ENCODE measurements at regions not wholly inside any gene's neighbourhood (a gene's known extent, or its start where the extent isn't known, plus 50 kb on each side); places are given as distances from the start of the nearest gene placed in this dataset.

DNA sequence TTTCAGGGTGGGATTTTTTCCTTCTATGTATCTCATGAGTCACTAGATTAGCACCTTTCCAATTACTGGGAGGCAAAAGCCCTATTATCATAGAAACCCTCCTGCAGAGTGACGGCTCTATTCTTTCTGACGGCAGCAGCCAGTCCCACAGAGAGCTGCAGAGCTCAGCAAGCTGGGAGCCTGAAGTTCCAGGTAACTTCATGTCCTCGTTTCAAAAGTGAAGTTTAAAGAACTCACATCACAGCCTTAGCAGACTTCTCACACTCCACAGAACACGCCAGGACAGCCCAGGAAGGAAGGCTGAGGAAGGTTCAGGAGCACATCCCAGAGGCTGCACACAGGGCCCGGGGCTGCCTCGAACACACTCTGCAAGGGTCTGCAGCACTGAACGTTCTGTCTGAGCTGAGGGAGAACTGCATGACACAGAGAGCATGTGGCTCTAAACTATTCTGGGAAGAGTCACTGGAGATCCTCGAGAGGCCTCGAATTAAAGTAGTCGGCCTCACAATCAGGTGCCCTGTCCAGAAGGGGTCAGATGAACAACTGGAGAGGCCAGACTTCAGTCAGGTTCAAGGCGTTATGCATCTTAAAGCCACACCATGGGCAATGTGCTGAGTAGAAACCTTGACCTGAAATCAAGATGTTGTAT is 104.2 kb upstream of the DRD2 start:
- peak in 1 of 3 experiments; percentile 73 for DNase-seq

DNA sequence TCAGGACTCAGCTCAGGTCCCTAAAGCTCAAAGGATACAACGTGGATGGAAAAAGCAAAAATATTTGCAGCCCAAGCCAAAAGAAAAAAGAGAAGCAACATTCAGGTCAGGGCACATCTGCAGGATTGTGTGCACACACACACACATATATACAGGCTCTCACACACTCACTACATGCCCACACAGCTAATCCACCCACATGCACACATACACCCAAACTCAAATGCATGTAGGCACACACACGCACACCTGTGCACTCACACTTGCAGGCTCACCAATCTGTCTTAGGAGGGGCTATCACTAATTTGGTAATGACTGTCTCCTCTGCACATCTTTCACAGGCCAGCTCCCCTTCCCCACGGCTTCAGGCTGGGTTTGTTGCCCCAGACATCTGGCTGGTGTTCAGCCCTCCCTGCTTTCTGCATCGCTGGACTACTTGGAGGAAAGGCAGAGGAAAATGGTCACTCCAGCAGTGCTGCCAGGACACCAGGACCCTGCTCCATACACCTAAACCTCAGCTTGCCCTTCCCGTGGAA is 103.6 kb upstream of the DRD2 start:
- no peak for DNase-seq

DNA sequence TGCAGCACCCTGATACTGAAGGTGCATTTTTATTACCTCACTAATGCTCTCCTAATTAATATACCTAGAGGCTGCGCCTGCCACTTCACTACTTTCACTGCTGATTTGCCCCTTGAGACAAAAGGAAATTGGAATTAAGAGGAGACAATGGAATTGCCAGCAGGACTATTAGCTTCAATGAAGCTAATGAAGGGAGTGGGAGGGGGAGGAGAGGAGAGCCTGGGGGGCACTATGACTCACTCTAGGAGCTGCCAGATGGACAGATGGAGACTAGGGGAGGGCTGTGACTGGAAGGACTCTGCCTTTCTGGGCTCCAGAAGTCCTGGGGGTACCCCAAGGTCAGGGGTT is 102.8 kb upstream of the DRD2 start:
- no peak for DNase-seq

DNA sequence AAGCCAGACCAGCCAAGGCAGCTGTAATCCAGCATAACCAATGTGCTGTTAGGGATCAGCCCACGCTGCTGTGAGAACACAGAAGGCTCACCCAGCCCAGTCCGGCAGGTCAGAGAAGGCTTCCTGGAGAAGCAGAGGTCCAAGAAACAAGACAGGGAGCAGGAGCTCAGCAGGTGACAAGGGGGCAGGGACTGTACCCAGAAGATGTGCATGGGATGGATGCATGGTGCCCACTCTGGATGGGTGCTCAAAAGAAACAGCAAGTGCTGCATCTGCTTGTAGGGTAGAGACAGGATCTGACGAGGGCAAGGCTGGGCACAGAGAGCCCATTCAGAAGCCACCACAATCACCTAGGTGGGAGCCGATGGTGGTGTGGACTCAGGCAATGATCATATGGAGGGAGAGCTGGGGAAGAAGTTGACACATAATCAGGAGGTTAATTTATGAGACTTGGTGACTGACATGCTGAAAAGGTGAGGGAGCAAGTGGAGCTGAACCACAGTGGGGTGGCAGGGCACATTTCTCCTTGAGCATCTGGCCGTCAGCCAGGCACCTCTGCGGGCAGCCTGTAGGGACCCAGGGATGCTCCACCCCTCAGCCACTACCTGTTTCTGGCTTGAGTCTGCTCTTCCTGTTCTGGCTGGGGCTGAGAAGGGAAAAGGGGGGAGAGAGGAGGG is 102.3 kb upstream of the DRD2 start:
- DNase-seq, result peak; percentile 77 to 98 (median 93)

DNA sequence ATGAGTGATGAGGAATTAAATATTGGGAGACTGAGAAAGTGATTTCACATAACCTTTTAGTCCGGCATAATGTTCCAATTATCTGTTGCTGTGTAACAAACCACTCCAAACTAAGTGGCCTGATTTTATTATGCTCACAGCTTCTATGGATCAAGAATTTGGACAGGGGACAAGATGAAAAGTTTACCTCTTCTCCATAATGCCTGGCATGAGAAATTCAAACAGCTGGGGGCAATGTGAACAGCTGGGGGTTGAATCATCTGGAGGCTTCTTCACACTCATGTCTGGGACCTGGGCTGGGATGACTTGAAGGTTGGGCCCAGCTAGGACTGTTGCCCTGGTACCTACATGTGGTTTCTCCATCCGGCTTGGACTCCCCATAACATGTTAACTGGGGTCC is 99.4 kb upstream of the DRD2 start:
- no peak for DNase-seq

DNA sequence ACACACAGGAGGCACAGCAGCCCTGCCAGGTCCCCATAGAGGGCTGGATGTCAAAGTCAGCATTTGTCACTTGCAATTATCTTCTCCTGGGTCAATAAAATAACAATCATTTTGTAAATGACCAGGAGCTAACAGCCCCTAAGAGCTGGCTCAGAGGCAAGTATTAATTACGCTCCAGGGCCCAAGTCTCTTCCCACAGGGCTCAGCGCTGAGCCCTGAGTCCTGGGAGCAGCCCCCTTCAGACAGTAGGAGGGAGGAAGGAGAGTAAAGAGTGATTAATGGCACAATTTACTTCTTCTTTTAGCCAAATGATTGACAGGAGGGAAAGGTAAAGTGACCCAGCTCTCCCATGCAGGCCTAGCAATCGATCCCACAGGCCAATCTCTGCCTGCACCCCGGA is 99.0 kb upstream of the DRD2 start:
- DNase-seq, result peak in 2 of 3 experiments; percentile 88 to 99

DNA sequence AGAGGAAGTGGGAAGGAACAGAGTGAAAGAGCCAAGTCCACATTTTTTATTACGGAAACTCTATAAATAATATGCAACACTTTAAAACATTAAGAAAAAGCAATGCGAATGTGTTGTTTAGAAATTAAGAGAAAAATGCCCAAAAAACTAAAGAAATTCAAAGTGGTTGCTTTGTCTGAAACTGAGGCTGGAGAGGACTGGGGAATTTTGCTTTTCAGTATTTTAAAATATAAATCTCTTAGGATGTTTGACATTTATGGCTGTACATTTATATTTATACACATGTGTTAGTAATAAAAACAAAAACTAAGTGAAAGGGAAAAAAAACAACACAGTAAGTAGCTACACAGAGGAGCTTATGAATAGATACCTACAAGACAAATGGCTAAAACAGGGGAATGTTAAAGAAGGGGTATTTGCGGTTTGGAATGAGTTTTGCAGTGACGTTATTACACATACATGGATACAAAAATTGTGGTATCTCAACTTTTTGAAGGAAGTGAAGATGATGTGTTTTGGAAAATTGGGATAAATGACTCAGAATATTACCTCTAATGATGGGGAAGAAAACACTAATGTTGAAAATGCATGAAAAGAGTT is 97.0 kb upstream of the DRD2 start:
- DNase-seq, result no peak

DNA sequence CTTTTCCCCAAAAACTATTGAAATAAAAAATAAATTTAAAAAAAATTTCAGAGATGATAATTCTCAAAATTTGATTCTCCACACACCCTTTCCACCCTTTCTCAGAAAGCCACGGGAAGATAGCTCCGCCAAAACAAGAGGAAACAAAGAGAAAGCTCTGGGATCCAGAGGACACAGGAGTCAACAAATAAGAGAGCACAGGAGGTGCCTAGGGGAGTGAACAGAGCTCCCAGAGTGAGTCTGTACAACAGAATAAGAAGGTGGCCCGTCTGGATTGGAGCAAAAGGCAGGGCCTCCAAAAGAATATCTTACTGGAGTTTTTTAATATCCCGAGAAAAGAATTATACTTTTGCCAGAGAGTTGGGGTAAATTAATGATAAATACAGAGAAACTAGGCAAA is 96.3 kb upstream of the DRD2 start:
- DNase-seq, result no peak

DNA sequence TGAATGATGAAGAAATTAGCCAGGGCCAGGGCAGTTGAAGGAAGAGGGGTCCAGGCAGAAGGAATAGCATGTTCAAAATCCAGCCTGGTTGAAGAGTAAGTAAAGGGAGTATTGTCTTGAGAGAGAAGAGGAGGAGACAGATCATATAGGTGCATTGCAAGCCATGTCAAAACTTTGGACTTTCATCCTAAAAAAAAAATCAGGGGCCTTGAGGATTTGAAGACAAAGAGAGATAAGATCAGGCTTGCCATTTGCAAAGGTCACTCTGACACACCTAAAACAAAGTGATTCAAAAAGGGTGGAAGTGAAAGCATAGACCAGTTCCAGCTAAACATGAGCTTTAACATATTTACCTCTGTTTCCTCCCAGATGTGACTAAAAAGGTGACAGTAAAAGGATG is 95.7 kb upstream of the DRD2 start:
- DNase-seq, result no peak

DNA sequence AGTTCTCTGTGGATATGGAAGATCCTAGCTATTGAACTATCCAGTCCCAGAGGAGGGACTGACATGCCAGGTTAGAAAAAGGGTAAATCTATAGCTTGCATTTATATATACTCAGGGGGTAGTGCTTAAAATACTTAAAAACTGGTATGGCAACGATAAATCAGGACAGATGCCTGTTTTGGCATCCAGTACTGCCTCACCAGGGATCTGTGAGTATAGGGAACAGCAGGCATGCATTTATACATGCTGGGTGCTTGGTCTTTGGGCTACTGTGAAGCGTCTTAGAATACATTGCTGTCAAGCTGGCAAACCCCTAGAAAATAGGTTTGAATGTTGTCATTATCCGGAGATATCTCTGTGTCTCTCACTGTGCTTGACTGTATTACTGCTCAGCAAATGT is 94.2 kb upstream of the DRD2 start:
- DNase-seq, result no peak

DNA sequence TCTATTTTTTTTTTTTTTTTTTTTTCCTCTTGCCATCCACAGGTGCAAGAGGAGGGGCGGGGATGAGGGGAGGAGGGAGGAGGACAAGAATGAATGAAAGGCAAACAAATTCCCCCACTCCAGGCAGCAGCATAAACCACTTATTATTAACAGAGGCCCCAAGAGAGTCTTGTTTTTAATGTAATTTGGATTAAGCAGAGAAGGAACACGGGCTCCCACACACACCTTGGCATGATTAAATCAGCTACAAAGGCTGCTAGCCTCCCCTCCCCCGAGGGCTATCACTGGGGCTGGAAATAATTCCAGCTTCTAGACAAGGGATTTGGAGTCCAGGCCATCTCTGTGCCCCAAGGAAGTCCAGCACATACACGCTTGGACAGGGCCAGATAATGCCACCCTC is 93.4 kb upstream of the DRD2 start:
- DNase-seq, result peak in 2 of 3 experiments; percentile 74 to 94

DNA sequence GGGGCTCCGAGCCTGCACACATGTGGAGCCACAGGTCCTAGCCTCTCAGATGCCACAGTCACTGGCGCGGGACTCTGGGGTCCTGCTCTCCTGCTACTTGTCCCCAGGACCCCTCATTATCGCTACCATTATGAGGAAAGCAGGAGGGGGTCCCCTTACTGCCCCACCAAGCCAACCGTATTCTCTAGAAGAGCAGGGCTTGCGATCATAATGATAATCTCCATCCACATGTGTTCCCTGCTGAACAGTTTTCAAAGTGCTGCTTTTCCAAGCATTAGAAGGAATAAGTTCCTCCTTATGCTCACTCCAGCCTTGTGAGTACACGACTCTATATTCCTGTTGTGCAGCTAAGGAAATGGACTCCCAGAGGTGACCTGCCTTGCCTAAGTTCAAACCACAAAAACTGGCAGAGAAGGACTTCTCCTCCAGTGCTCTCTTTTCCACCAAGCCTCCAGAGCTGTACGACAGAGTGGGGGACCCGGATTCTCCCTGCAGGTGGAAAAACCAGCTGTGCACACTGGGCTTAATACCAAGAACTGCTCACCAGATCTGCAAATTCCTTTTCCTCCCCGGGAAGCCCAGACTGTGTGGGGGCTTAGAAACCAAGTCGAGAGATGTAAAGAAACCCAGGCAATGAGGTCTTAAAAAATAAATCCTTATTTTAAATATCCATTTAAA is 92.8 kb upstream of the DRD2 start:
- peak in 2 of 3 experiments; percentile 69 to 91 for DNase-seq

DNA sequence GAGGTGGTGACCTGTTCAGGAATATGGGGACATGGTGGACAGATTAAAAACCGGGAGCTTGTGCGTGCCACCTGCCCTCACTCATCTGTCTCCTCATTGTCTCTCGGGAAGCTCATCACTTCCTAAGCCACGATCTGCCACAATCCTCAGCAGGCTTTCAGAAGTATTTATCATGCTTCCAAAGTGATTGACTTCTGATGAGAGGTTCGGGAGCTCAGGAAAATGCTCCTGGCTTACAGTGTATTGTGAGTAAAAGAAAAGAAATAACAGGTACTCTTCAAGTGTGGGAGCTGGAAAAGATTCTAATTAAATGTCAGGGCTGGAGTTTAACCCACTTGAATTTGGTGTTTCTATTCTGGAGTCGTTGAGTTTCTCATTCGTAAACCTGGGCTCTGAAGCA is 91.9 kb upstream of the DRD2 start:
- no peak for DNase-seq

DNA sequence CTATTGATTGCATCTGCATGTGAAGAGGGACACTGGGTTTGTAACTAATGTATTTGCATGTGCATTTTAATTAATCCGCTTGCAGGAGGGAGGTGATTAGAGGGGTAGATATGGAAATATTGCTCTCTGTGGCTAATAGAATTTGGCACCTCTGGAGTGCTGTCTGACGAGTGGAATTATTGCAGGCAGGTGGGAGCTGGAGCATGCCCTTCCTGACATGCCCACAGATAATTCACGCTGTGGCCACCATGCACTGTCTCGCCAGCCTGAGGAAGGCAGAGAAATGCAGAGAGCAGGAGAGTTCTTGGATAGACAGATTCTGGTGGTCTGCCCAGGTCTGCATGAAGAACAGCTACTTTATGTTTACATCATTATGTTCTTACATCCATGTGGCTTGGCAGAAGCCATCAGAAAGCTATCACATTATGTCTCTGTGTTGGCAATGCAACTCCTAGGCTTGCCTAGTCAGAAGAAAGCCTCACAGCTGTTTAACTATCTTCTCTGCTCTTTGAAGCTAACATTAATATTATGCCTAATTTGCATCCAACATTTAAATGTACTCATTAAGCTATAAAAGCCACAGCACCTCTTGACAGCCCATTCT is 89.4 kb upstream of the DRD2 start:
- peak in 1 of 3 experiments; percentile 52 for DNase-seq

DNA sequence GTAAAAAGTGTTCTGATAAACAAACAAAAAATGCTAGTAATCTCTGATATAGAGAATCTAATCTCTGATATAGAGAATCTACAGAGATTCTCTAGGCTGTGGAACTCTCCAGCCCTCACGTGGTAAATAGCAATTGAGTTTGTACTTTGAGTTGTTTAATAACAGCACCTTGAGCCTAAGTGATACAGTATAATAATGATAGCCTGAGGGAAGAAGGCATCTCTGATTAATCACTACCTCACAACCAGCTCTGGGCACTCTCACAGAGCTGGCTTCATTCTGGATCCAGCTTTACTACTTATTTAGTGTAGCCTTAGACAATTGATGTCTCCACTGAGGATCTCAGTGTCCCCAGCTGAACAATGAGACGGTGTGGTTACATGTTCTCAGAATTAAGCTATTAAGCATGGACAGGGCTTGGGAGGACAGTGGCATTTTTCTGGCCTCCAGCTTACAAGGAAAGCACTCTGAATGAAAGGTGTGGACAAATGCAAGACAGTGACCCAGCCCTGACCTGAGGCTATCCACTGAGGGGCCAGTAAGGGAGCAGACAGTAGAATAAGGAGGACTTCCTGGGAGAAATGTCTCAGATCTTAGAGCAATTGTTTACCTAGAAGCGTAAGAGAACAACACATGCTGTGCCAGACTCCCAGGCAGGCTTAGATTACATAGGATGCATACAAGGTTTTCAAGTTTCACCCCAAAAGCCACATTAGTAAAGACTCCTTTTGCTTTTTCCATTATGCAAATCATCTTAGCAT is 88.7 kb upstream of the DRD2 start:
- peak in 2 of 3 experiments; percentile 36 to 69 for DNase-seq

DNA sequence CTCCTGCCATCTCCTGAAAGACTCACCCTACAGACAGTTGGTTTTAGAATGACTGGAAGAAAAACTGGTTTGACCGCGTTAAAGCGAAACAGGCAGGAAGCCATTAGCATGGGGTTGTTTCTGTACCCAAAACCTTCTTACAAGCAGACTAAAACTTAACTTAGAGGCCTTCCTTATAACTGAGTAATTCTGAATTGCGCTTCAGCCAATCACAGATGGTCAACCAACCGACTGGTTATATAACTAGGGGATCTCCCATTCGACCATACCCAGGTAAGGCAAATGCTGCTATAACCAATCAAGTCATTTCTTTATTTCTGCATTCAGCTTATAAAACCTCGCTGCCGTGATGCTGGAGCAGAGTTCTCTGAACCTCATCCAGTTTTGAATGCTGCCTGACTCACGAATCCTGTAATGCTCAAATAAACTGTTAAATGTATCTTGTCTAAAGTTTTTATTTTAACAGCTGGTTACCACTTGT is 87.8 kb upstream of the DRD2 start:
- no peak for DNase-seq

DNA sequence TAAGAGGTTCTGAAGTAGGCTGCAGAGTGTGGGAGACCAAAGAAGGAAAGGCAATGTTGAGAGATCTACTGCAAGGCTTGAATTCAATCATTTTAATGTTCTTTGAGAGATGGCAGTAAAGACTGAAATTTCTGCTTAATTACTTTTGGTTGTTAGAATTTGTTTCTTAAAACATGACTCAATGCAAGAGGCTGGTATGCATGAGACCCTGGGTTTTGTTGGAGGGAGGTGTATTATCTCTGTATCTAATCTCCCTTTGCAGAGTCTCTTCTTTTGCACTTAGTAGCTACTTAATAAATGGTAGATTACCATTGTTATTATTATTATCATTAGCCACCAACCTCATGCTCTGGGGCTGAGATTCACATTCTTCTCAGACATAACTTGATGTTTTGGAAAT is 87.4 kb upstream of the DRD2 start:
- no peak for DNase-seq

DNA sequence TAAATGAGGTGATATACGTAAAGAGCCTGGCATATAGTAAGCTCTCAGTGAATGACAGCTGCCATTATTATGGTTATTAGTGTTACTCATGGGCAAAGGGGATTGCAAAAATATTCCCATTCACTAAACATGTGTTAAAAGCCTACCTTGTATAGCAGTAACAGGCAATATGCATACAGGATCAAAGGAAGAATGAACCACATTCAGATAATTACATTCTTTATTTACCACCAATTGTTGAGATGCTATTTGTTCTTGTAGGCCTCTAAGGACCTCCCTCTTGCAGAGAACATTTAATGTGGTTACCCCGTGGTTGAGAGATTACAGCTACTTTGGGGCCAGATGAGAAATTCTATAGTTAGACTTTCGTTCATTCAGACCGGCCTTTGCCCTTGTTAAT is 82.7 kb upstream of the DRD2 start:
- DNase-seq, result no peak

DNA sequence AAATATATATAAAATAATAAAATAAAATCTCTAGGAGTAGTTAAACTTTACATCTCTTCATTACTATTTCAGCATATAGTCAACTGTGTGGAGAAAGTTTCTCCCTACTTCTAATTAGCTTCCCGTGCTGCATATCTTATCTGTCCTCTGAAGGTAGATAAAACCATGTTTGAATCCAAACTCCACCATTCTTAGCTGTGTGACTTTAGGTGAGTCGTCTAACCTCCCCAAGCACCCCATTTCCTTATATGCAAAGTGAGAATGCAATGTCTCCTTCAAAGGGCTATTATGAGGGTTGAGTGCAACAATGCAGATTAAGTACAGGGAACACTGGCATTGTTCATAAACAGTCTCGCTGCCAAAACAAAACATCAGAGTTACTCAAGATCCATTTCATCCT is 80.8 kb upstream of the DRD2 start:
- DNase-seq, result no peak

DNA sequence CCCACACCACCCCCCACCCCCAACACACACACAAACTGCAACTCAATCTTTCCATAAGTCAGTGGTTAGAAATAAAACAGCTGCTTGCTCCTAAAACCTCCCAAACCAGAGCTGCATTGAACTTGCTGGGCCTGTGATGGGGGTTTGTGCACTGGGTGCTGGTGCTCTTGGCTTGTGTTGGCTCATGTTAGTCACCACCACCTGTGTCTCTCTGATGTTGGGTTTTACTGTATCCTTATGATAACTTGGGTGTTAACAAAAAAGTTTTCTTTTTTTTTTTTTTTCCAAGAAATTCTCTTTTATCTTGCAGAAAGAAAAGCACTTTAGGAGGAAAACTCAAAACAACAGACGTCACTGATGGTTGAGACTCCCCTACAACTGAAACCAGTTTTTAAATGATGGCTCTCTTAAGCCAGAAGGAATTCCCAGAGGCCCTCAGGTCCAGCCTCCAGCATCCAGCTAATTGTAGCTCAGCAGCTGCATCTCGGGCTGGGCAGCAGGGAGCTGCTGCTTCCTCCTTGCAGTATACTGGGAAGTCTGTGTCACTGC is 79.9 kb upstream of the DRD2 start:
- peak in 2 of 3 experiments; percentile 14 to 39 for DNase-seq

DNA sequence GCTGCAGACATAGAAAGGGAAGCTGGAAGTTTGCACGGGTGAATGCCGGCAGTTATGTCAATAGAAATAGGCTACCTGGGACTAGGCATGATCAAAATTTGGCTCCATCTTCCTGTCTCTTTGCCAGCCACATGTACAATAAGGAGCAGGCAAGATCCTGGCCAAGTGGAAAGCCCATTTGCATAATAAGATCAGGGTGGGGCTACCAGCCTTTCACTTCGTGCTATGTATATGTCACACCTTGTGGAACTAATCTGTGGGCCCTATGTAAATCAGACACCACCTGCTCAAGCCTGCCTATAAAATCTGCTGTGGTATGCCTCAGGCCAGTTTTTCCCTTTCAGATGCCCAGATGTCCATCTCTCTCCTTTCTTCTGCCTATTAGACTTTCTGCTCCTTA is 79.3 kb upstream of the DRD2 start:
- peak in 2 of 3 experiments; percentile 20 to 48 for DNase-seq

DNA sequence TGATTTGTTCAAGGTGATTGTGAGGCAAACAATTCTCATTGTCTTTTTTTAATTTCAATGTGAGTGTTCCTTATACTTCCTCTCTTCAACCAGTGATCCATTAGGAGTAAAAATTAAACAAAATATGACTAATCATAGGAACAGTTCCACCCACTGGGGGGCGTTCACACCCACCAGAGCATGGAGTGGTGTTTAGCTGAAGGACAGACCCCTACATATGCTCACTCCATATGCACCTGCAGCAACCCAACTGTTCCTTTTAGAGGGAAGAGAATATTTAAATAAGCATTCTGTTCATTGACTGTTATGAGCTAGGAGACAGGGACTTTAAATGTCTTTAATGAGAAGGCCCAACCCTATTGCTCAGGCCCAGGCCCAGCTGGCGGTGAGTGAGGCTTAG is 78.7 kb upstream of the DRD2 start:
- peak in 1 of 3 experiments; percentile 45 for DNase-seq

Measured in NCI-H1417 (cell line).